Naive thymus-derived CD4-positive, alpha-beta T cell (primary cell): ENCODE measurements at regions not wholly inside any gene's neighbourhood (a gene's known extent, or its start where the extent isn't known, plus 50 kb on each side); places are given as distances from the start of the nearest gene placed in this dataset.

Experiments used
- ATAC-seq: fragments of 150-1000 bp; cut with Tn5 transposase; 2 replicates; pipeline ENCODE4 v1.10.0; 2021; ENCODE audit warnings: mild to moderate bottlenecking, moderate library complexity
- CTCF ChIA-PET: fragments of 350-600 bp; sonication (Branson Sonifier 250); formaldehyde crosslinking; loops from one replicate; lab custom pipeline; 2021; ENCODE audit warnings: antibody characterized with exemption; lab: Charles Lee
- POLR2A ChIA-PET: fragments of 350-600 bp; sonication (Branson Sonifier 250); formaldehyde crosslinking; loops from one replicate; lab custom pipeline; 2021; ENCODE audit warnings: antibody characterized with exemption, inconsistent platforms; lab: Charles Lee
- DNase-seq, 9 donors: peaks; one replicate each; pipeline versions ENCODE4 v3.0.0 to v3.0.0-alpha.2; 2020 to 2022; ENCODE audit warnings: mixed read lengths in 1 of 9
- H3K27ac ChIP-seq: one replicate; pipeline ENCODE4 v1.7.0; 2013; ENCODE audit warnings: mild to moderate bottlenecking, low read depth, low read length, moderate library complexity
- H3K27me3 ChIP-seq, 2 donors: one replicate each; pipeline ENCODE4 v1.7.0; 2013; ENCODE audit warnings: low read length in 2 of 2, mild to moderate bottlenecking in 2 of 2, moderate library complexity in 2 of 2; ENCODE audit not compliant: control insufficient read depth in 2 of 2, insufficient read depth in 2 of 2
- H3K36me3 ChIP-seq, 3 experiments: 1 replicate in 2 of 3; 2 replicates in 1 of 3; pipeline ENCODE4 v1.7.0; 2013; ENCODE audit warnings: low read length in 3 of 3, mild to moderate bottlenecking in 3 of 3, moderate library complexity in 1 of 3; ENCODE audit not compliant: insufficient read depth in 3 of 3, control insufficient read depth in 2 of 3
- H3K4me1 ChIP-seq, 2 donors: one replicate each; pipeline ENCODE4 v1.7.0; 2013; ENCODE audit warnings: low read length in 2 of 2, mild to moderate bottlenecking in 2 of 2, moderate library complexity in 1 of 2; ENCODE audit not compliant: control insufficient read depth in 2 of 2, insufficient read depth in 2 of 2
- H3K4me3 ChIP-seq: 2 replicates; pipeline ENCODE4 v1.7.0; 2013; ENCODE audit warnings: mild to moderate bottlenecking, low read length
- H3K9me3 ChIP-seq, 3 experiments: 1 replicate in 2 of 3; 2 replicates in 1 of 3; pipeline ENCODE4 v1.7.0; 2013; ENCODE audit warnings: low read length in 3 of 3; ENCODE audit not compliant: control insufficient read depth in 2 of 3
- H3K27ac Mint-ChIP-seq, 9 donors: one replicate each; pipeline ENCODE4 v1.8.0; 2020 to 2022; ENCODE audit warnings: mixed read lengths in 9 of 9, mild to moderate bottlenecking in 8 of 9, moderate library complexity in 5 of 9, inconsistent platforms in 2 of 9
- H3K27me3 Mint-ChIP-seq, 5 donors: one replicate each; pipeline ENCODE4 v1.8.0; 2021 to 2022; ENCODE audit warnings: mixed read lengths in 5 of 5, mild to moderate bottlenecking in 1 of 5
- H3K36me3 Mint-ChIP-seq, 5 donors: one replicate each; pipeline ENCODE4 v1.8.0; 2020 to 2022; ENCODE audit warnings: mixed read lengths in 5 of 5, mild to moderate bottlenecking in 3 of 5, inconsistent platforms in 1 of 5
- H3K4me1 Mint-ChIP-seq, 7 donors: one replicate each; pipeline ENCODE4 v1.8.0; 2020 to 2022; ENCODE audit warnings: mixed read lengths in 7 of 7, mild to moderate bottlenecking in 3 of 7, inconsistent platforms in 1 of 7
- H3K4me3 Mint-ChIP-seq, 10 donors: one replicate each; pipeline ENCODE4 v1.8.0; 2020 to 2022; ENCODE audit warnings: mild to moderate bottlenecking in 10 of 10, mixed read lengths in 10 of 10, moderate library complexity in 6 of 10, inconsistent platforms in 2 of 10
- H3K9me3 Mint-ChIP-seq, 11 donors: one replicate each; pipeline ENCODE4 v1.8.0; 2020 to 2022; ENCODE audit warnings: mixed read lengths in 11 of 11, mild to moderate bottlenecking in 4 of 11, inconsistent platforms in 1 of 11, moderate library complexity in 1 of 11
- intact Hi-C, 2 donors: fragments of 100-400 bp; cut with micrococcal nuclease; formaldehyde crosslinking; loops; one replicate each; pipeline ENCODE4 v1.15.1; 2023

DNA sequence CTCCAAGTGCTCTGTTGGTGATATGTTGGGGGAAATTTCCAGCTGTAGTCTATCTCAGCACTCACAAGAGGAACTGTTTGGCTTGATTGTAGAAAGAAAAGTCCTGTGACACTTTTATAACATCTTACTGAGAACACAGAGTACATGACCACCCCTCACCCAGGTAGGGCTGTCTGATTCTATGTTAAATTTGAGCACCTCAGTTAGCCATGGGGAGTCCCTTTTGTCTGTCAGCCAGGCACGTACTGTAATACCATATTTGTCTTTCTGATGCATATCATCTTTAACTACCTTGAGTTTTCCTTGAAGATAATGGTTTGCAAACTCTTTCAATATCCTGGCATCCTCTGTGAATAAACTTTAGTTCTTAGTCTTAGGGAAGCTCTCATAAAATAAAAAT is 164.5 kb downstream of the IZUMO3 start:
- no peaks in the 10 kb centered on the region for H3K4me1 Mint-ChIP-seq
- no peaks in the 10 kb centered on the region for H3K27me3 Mint-ChIP-seq
- no peak overlapping the region for H3K4me3 Mint-ChIP-seq
- intact Hi-C loops, result no loop called here
- H3K4me3 ChIP-seq, result no peak overlapping the region
- H3K9me3 ChIP-seq, result peaks cover 0 to 5% (median 0%) of the 10 kb centered on the region in 3 experiments
- no peaks in the 10 kb centered on the region for H3K4me1 ChIP-seq
- ChIA-PET POLR2A (no interaction called here), CTCF (no interaction called here)
- H3K9me3 Mint-ChIP-seq, result peaks cover 3 to 18% (median 10%) of the 10 kb centered on the region in 11 donors
- H3K36me3 ChIP-seq, result no peaks in the 10 kb centered on the region
- ATAC-seq (no peak), DNase-seq (no peak)
- H3K27me3 ChIP-seq, result no peaks in the 10 kb centered on the region
- H3K36me3 Mint-ChIP-seq, result peaks cover 0 to 4% (median 0%) of the 10 kb centered on the region in 5 donors
- H3K27ac ChIP-seq, result no peak overlapping the region
- no peak overlapping the region for H3K27ac Mint-ChIP-seq

DNA sequence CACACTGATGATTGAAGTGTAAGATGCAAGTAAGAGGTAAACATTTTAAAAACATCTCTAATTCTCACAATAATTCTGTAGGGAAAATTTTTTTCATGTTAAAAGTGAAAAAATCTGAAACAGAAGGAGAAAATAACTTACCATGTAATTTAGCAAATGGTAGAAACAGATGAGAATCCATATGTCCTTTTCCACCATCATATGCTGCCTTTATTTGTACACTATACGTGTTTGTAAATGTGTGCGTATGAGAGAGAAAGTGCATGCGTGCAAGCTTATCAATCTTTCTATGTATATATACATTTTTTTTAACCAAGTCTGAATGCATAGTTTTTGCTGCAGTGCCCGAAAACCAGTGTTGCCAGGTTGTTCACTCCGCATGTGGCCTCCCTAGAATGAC is 186.7 kb downstream of the IZUMO3 start:
- no peak overlapping the region for H3K27ac ChIP-seq
- intact Hi-C loops, result no loop called here
- peaks cover 0 to 15% (median 0%) of the 10 kb centered on the region in 3 experiments for H3K9me3 ChIP-seq
- H3K27me3 ChIP-seq, result no peaks in the 10 kb centered on the region
- ATAC-seq, result no peak
- Mint-ChIP-seq H3K4me1 (no peaks in the 10 kb centered on the region), H3K4me3 (no peak overlapping the region), H3K9me3 (peaks cover 12 to 63% (median 31%) of the 10 kb centered on the region in 11 donors), H3K36me3 (peaks cover 0 to 4% (median 0%) of the 10 kb centered on the region in 5 donors), H3K27ac (no peak overlapping the region), H3K27me3 (no peaks in the 10 kb centered on the region)
- no peak for DNase-seq
- no peaks in the 10 kb centered on the region for H3K4me1 ChIP-seq
- no peaks in the 10 kb centered on the region for H3K36me3 ChIP-seq
- ChIA-PET POLR2A (no interaction called here), CTCF (interaction anchor here (0.6 kb wide), 1 partner anchor 50 kb away, joined by 3 read pairs; no protein-coding TSS in a partner anchor)
- no peak overlapping the region for H3K4me3 ChIP-seq

DNA sequence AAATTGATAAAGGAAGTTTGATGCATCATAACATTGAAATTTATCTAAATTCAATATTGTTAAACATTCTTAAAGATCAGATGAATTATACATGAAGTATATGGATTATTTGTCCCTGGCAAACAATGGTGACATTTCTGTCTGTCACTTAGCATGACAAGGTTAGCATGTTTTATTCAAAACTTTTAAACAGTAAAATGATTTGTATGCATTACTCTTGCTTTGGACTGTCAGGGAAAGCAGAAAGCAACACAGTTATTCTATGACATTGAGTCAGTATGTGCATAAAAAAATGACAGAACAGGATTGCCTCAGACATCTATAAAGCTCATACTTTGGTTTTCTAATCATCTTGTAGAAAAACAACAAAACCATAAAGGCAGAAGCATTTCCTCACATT is 193.7 kb downstream of the IZUMO3 start:
- Mint-ChIP-seq H3K9me3 (peaks cover 5 to 28% (median 13%) of the 10 kb centered on the region in 11 donors), H3K4me1 (no peaks in the 10 kb centered on the region), H3K36me3 (peaks cover 0 to 5% (median 0%) of the 10 kb centered on the region in 5 donors), H3K27me3 (no peaks in the 10 kb centered on the region), H3K4me3 (no peak overlapping the region), H3K27ac (no peak overlapping the region)
- ChIA-PET CTCF (no interaction called here), POLR2A (interaction anchor here (0.7 kb wide), 1 partner anchor 115 kb away, joined by 4 read pairs; no protein-coding TSS in a partner anchor)
- intact Hi-C loops, result no loop called here
- Histone ChIP-seq H3K27ac (no peak overlapping the region), H3K27me3 (no peaks in the 10 kb centered on the region), H3K36me3 (no peaks in the 10 kb centered on the region), H3K4me1 (no peaks in the 10 kb centered on the region), H3K4me3 (no peak overlapping the region), H3K9me3 (peaks cover 0 to 3% (median 0%) of the 10 kb centered on the region in 3 experiments)
- ATAC-seq (no peak), DNase-seq (no peak)

DNA sequence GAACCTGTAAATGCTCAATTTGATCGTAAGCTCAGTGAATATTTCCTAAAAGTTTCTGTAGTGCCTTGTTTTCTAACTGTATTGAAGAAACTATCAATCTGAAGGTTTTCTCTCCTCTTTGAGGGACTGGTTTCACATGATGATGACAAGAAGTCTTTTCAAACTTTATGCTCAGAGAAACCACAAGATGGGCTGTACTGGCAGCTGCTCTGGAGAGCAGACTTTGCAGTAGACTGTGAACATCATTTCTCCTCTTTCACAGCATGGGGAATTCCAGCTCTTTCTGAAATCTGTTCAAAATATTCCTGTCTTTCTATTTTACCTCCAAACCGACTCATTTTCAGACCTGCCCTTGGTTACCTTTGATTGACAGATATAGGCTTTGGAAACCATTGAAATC is 194.4 kb downstream of the IZUMO3 start:
- Histone ChIP-seq H3K27ac (no peak overlapping the region), H3K9me3 (no peaks in the 10 kb centered on the region), H3K4me3 (no peak overlapping the region), H3K27me3 (no peaks in the 10 kb centered on the region), H3K4me1 (no peaks in the 10 kb centered on the region), H3K36me3 (no peaks in the 10 kb centered on the region)
- no peak for ATAC-seq
- Mint-ChIP-seq H3K27ac (no peak overlapping the region), H3K36me3 (peaks cover 0 to 5% (median 0%) of the 10 kb centered on the region in 5 donors), H3K27me3 (no peaks in the 10 kb centered on the region), H3K9me3 (peaks cover 8 to 32% (median 15%) of the 10 kb centered on the region in 11 donors), H3K4me3 (no peak overlapping the region), H3K4me1 (no peaks in the 10 kb centered on the region)
- intact Hi-C loops, result no loop called here
- ChIA-PET CTCF (no interaction called here), POLR2A (no interaction called here)
- no peak for DNase-seq

DNA sequence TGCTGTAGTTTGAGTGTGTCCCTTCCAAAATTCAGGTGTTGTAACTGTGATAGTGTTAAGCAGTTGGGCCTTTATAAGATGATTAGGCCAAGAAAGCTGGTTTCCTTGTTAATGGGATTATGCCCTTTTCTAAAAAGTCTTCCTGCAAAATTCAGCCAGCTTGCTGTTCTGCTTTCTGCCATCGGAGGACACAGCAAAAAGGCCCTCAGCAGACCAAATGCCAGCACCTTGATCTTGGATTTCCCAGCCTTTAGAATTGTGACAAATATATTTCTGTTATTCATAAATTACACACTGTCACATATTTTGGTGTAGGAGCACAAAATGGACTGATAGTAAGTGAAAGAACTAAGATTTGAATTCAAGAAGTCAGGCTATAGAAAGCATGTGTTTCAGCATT is 203.2 kb downstream of the IZUMO3 start:
- Mint-ChIP-seq H3K27ac (no peak overlapping the region), H3K9me3 (peaks cover 4 to 39% (median 19%) of the 10 kb centered on the region in 11 donors), H3K4me3 (no peak overlapping the region), H3K27me3 (no peaks in the 10 kb centered on the region), H3K4me1 (no peaks in the 10 kb centered on the region), H3K36me3 (no peaks in the 10 kb centered on the region)
- no peak for ATAC-seq
- POLR2A ChIA-PET, result no interaction called here
- no peaks in the 10 kb centered on the region for H3K27me3 ChIP-seq
- CTCF ChIA-PET, result no interaction called here
- no peak for DNase-seq
- H3K36me3 ChIP-seq, result no peaks in the 10 kb centered on the region
- intact Hi-C loops, result no loop called here
- no peaks in the 10 kb centered on the region for H3K4me1 ChIP-seq
- H3K4me3 ChIP-seq, result no peak overlapping the region
- peaks cover 0 to 3% (median 0%) of the 10 kb centered on the region in 3 experiments for H3K9me3 ChIP-seq
- no peak overlapping the region for H3K27ac ChIP-seq

DNA sequence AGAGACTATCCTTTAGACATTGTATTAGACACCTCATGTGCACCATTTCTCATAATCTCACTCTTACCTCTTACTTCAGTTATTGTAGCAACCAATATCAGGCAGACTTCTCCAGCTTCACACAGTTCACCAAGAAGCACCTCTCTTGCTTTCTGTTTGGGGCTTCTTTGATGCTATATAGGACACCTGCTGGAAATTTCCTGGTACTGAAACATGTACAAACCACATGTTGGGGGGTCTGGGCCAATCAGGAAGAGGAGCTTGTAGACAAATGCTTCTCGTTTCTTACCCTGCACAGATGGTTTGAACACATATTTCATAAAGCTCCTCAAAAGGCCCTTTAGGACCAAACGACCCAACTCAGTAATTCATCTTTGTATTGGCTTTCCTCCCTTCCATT is 212.1 kb downstream of the IZUMO3 start:
- Mint-ChIP-seq H3K4me1 (no peaks in the 10 kb centered on the region), H3K27me3 (no peaks in the 10 kb centered on the region), H3K36me3 (peaks cover 0 to 4% (median 0%) of the 10 kb centered on the region in 5 donors), H3K9me3 (peaks cover 0 to 25% (median 11%) of the 10 kb centered on the region in 11 donors), H3K4me3 (no peak overlapping the region), H3K27ac (no peak overlapping the region)
- intact Hi-C loops, result no loop called here
- DNase-seq (no peak), ATAC-seq (no peak)
- no peak overlapping the region for H3K27ac ChIP-seq
- H3K4me1 ChIP-seq, result no peaks in the 10 kb centered on the region
- H3K9me3 ChIP-seq, result no peaks in the 10 kb centered on the region
- no peaks in the 10 kb centered on the region for H3K27me3 ChIP-seq
- no peak overlapping the region for H3K4me3 ChIP-seq
- ChIA-PET POLR2A (interaction anchor here (0.6 kb wide), 1 partner anchor 907 kb away, joined by 3 read pairs; no protein-coding TSS in a partner anchor), CTCF (no interaction called here)
- no peaks in the 10 kb centered on the region for H3K36me3 ChIP-seq

DNA sequence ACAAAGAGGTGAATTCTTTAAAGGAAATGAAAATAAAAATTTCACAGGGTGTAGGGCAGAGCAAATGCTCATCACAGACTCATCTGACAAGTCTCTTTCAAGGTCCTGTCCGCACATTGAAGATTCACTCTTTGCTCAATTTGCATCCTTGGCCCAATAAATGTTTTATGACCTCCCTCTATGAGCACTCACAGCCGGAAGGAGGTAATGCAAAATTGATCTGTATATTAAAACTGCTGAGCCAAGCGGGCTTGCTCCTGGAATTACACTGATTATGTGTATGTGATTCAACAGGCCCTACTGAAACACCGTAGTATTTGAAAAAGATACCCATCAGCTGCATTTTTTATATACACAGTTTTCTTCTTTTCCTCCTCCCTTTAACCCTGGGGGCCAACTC is 246.8 kb downstream of the IZUMO3 start:
- POLR2A ChIA-PET, result no interaction called here
- Mint-ChIP-seq H3K36me3 (no peaks in the 10 kb centered on the region), H3K4me3 (no peak overlapping the region), H3K27ac (no peak overlapping the region), H3K9me3 (peaks cover 2 to 46% (median 16%) of the 10 kb centered on the region in 11 donors), H3K27me3 (no peaks in the 10 kb centered on the region), H3K4me1 (no peaks in the 10 kb centered on the region)
- ATAC-seq (no peak), DNase-seq (no peak)
- no peaks in the 10 kb centered on the region for H3K27me3 ChIP-seq
- CTCF ChIA-PET, result no interaction called here
- intact Hi-C loops, result no loop called here
- H3K9me3 ChIP-seq, result peaks cover 0 to 8% (median 0%) of the 10 kb centered on the region in 3 experiments
- no peaks in the 10 kb centered on the region for H3K4me1 ChIP-seq
- H3K27ac ChIP-seq, result no peak overlapping the region
- H3K36me3 ChIP-seq, result no peaks in the 10 kb centered on the region
- H3K4me3 ChIP-seq, result no peak overlapping the region
